Stimulated activated CD4-positive, alpha-beta T cell treated with anti-CD3 and anti-CD28 coated beads, TNF-alpha, amount 100 ng/mL, for 48 hours (primary cell): ENCODE measurements at regions not wholly inside any gene's neighbourhood (a gene's known extent, or its start where the extent isn't known, plus 50 kb on each side); places are given as distances from the start of the nearest gene placed in this dataset.
"Not testable (repeated sequence)": the region's sequence is repeated elsewhere in the genome, so short reads cannot be mapped to it uniquely, and the experiment has no call there.

Source experiments
- DNase-seq, 3 donors: peaks; one replicate each; pipeline ENCODE4 v3.0.0-alpha.2; 2020; ENCODE audit warnings: low read depth in 3 of 3

DNA sequence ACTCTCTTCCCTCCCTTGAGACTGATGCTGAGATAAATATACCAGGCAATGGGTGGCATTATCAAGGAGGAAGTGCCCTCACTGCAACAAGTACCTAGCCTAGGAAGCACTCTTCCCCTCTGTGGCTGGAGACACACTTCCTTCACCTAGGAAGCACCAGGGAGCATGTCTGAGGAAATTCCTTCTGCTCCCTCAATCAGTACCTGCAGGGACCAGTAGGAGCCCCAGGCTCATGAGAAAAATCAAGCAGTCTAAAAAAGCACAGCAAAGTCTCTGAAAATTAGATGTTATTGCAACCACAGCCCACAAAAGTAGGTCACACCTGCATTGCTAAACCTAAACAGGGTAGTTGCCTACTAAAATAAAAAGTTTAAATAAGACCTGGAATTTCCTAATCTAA, 78.2 kb upstream of the TRPM1 start:
- DNase-seq, result no peak

DNA sequence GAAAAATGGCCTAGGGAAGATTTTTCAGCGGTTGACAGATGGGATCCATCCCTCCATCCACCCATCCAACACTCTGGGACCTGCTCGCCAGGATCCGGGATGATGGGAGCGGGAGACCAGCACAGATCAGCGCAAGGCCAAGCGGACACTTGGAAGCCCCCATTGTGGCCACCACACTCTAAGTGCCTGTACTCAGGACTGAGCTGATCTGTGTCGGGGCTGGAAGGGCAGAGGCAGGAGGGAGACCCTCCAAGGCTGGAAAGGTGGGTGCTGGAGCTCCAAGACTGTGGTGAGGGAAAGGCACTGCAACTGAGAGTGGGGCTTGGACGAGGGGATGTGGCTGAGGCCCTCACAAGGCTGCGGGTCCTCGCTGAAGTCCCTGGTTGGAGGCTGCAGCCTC, 91.8 kb upstream of the TRPM1 start:
- DNase-seq, result no peak

DNA sequence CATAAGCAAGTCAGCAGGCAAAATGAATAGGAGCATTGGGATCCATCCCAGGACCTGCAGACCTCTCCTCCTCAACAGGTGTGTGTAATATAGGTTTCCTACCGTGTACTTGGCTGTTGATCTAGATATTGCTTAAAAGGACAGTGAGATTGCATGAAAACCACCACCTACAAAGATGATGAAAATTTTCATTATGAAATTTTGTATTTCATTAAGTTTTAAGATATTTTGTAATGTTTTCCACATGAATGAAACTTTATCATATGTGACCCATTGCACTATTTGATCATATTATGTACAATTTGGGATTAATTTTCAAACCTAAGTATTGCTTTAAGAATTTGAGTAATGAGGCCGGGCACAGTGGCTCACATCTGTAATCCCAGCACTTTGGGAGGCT, 94.3 kb upstream of the TRPM1 start:
- DNase-seq, result no peak

DNA sequence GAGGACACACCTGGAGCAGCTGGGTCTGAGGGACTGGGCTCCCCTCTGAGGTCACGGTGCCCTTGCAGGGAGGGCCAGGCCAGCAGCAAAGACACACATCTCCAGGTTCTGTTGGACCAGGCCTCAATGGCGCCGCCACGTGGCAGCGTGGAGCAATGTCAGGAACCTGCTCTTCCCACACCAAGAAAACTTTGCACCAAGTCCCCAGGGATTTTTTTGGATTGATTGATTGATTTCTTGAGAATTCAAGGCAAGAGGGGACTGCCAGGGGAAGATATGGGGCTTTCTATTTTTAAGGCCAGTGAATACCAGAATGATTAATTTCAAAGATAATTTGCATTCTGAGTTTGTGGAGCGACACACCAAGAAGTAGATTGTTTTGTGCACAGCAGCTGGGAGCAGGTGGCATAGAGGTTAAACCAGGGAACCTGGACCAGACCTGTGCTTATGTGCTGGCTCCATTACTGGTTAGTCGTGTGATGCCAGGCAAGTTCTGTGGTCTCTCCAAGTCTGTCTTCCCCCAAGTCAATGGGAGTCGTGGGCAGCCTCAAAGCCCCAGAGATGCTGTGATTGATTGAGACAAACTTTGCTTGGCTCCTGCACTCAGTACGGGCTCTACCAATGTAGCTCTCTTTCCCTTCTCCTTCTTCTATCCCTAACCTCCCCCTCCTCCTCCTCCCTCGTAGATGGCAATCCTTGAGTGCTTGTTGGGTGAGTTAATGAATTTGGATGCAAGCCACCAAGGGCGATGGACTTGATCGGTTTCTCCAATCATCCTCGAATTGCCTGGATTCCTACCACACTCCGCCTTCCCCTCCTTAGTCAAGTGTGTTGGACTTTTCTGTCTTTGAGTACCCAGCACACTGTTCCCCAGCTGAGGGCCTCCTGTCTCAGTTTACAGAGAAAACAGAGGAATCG, 96.2 kb upstream of the TRPM1 start:
- DNase-seq, result peak; percentile 20 to 35 (median 33)

DNA sequence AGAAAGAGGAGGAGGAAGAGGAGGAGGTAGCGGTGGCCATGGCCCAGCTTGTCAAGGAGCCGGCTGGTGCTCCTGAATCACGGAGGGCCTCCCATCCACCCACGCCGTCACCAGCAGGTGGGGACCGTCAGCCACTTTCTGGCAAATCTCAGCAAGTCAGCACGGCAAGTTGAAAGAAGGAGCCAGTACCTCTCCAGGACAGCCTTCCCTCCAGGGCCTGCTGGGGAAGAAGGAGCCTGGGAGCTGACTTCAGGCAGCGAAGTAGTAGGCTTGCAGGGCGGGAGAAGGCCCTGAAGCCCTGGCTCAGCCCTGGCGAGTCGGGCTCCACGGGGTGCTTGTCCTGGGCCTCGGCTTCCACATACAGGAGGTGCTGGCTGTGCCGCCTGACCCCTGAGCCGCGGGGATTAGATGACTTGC, 99.2 kb upstream of the TRPM1 start:
- DNase-seq, result peak; percentile 27 to 41 (median 28)

DNA sequence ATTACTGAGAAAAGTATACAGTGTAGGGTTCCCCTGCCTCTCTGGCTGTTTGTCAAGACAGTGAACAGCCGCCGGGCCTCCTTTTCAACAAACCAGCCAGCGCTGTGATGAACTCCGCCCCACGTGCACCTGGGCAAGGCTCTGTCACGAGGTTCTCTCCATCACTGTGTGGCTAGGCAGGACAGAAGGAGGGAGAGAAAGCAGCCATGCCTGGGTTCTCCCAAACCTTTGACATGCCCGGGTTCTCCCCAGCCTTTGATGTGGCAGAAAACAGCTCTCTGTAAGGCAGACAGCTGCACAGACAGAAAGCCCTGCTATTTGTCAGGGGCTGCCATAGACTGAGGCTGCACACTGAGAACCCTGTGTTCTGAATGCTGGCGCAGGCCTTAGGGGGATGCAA, 101.4 kb upstream of the TRPM1 start:
- DNase-seq, result no peak

DNA sequence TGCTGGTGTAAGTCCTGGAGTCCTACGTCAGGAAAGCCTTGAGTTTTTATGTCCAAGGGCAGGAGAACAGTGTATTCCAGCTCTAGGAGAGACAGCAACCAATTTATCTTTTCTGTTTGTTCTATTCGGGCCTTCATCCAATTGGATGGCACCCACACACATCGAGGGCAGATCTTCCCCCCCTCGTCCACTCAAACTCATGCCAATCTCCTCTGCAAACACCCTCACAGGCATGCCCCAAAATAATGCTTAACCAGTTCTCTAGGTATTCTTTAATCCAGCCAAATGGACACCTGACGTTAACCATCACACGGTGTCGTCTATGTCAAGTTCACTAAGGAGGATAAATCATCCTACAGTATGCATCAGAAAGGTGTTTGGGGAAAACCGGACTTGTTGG, 102.5 kb upstream of the TRPM1 start:
- DNase-seq, result no peak

DNA sequence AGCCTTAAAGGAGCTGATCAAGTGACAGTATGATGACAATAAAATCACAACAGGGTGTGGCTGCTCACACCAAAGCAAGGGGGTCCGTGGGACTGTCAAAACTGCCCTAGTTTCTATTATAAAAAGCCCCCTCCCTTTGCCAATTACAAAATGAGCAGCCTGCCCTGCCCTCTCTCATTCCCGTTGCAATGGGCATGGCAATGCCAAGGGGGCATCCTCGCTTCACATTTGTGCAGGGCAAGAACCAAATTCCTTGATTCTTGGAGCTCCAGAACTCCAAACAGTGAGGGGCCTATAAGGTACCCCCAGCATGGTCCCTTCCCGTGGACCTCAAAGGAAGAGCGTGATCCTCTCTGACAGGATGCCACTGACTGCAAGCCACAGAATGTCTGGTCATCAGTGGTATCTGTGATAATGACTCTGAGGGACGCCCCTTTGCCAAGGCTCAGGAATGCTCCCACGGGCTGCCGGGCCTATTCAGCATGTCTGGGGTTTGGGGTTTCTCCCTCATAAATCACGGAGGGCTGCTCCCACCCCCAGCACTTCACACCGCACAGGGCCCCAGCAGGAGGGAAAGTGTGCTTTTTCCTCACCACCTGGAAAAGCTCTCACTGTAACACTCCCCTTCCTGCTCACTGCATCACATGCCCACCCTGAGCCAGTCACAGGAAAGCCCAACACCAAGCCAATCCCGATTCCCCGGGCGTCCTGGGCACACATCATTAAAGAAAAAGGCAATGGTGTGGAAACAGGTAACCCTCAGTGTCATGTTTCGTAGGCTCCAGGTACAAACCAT, 105.1 kb upstream of the TRPM1 start:
- DNase-seq, result no peak

DNA sequence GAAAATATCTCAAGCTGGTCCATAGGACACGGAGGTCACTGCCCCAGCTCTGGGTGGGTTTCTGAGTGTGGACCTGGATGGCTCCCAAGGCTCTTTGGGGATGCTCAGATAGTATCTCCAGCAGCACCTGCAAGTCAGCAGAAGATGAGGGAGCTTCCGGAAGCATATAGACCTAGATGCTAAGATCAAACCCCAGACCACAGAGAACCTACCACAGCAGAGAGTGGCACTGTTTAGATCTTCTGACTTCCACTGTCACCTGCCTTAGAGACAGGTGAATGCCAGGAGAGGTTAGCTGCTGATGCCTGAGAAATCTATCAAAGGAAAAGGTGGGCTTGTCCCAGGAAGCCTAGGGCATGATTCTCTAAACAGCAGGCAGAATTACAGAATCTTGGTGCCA, 105.7 kb upstream of the TRPM1 start:
- no peak for DNase-seq

DNA sequence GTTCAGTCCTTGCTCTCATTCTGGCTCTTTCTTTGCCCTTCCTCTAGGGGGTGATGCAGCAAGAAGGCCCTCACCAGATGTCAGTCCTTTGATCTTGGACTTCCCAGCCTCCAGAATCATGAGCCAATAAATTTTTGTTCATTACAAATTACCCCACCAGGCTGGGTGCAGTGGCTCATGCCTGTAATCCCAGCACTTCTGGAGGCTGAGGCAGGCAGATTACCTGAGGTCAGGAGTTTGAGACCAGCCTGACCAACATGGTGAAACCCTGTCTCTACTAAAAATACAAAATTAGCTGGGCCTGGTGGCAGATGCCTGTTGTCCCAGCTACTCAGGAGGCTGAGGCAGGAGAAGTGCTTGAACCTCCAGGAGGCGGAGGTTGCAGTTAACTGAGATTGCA, 106.3 kb upstream of the TRPM1 start:
- not testable (repeated sequence) for DNase-seq

DNA sequence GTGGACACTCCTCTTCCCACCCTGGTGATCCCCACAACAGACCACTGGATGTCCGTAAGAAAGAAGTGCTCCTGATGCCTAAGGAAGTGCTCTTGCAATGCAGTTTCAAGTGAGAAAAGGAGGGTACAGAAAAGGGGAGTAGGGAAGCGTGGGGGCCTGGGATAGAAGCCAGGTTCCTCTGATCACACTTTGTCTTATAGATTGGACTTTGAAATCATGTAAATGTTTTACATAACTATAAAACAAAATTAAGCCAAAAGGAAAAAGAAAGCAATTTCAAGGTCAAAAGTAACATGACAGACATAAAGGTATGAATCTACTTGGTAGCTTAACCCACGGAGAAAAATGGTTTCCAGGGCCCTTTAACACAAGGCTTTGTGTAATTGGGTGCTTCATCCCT, 107.3 kb upstream of the TRPM1 start:
- no peak for DNase-seq

DNA sequence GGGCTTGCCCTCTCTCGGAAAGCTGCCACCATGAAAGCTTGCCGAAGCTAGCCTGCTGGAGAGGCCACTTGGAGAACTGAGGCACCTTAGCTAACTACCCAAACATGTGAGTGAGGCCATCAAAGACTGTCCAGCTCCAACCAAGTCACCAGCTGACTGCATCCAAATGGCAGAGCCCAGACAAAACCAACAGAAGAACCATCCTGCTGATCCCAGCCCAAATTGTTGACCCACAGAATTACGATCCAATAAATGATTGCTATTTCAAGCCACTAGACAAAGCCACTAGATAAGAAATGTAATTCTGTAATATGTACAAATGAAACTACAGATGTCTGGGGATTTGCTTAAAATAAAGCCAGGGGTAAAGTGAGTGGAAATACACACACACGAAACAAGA, 109.8 kb upstream of the TRPM1 start:
- DNase-seq, result no peak

DNA sequence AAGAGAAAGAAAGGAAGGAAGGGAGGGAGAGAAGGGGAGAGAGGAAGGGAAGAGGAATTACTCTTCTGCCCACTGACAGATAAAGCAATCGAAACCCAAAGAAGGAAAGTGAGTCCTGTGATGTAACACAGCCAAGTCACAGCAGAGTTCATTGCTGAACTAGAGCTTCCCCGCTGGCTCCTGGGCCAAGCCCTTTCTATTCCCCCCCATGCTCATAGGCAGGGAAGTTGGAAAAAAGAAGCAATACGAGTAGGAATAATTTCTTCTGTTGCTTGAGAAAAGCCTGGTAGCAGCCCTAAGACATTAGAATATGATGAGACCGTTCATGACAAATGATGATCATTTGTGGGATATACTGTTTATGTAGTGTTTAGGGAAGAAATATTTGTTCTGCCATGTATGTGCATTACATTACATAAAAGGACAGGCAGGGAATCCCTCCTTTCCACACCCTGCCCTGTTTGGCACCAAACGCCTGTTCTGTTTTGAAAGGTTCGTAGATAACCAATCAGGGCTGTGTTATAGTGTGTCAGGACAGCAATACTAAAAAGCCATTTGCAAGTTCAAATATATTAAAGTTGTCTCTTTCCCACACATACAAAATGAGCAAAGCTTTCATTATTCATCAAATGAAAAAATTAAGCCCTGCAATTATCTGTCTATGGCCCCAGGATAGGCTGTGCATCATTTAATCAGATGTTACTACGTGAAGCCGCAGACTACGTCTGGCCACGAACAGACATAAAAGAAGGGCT, 111.0 kb upstream of the TRPM1 start:
- no peak for DNase-seq

DNA sequence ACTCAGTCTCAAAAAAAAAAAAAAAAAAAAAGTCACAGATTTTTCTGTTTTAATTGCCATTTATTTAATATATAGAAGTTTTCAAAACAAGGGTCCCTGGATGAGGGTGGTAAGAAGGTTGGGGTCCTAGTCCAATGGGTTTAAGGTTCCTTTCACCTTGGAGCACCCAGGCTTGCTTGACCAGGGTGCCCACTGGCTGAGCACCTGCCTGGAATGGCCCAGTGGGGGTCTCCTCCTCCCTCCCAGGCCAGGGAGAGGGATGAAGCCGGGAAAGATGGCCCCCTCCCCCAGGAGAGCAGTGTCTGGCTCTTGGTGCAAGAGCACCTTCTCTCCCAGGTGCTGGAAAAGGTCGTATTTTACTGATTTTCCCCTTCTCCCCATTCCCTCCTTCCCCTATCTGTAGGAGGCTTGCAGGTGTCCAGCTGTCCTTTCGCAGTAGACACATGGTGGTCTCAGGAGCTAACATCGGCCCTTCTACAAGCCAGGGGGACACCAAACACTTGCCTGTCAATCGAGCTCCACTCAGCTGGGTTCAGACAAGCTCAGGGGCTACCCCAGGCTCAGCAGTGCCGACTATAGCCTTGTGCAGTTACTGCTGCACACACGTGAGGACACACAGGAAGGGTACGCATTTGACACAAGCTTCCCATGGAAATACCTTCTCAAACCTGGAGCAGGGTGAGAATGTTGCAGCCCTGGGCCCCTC, 112.3 kb upstream of the KLF13 start:
- DNase-seq, result no peak

DNA sequence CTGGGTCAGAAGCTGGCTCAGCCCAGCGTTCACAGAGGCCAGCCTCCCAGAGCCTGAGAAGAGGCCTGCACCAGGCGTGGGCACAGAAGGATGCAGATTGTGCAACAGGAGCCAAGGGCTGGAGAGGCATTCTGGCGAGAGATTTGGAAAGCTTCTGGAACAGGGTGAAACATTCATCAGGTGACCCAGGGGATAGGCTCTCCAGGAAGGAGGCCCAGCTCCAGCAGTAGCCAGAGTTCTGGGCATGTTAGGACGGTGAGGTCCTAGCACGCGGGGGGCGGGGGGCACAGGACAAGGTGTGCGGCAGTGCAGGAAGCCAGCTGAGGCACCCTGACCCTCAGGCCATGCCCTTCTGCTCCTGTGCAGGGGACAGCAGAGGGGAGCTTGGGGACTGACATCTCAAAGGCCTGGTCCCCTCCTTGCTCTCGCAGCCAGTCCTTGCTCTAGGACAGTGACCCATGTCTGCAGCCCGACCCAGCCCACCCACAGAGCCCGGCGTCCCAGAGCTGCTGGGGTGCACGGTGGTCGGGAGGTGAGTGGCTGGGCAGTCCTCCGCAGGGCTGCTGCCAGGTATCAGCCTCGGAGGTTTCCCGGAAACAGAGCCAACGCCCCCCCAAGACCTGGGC, 111.7 kb upstream of the KLF13 start:
- no peak for DNase-seq

DNA sequence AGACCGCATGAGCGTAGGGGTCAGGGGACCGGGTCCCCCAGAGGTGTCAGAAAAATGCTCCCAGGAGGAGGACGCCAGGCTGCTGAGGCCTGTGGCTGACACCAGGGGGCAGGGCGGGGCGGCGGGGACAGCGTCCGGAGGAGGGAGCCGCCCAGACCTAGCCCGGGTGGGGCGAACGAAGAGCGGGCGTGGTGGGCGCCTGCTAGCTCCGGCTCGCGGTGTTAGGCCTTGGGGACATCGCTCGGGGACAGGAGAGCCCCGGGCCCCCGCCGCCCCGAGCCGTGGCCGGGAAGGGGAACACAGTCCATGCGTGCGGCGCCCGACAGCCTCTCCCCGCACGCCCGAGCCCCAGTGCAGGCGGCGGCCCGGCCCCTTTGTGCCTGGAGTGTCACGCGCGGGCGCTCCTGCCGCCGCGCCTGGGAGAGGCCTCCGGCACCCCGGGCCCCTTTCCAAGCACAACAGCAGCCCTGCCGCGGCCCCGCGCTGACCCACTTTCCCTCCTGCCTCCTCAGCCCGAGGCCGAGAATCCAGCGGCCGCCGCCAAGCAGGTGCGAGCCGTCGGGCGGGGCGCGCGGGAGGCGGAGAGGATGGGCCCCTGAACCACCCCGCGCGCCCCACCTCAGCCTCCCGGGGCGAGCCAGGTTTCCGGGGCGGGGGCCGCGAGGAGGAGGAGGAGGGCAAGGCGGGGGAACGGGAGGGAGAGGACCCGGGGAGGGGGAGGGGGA, 111.0 kb upstream of the KLF13 start:
- peak; percentile 58 to 91 (median 72) for DNase-seq

DNA sequence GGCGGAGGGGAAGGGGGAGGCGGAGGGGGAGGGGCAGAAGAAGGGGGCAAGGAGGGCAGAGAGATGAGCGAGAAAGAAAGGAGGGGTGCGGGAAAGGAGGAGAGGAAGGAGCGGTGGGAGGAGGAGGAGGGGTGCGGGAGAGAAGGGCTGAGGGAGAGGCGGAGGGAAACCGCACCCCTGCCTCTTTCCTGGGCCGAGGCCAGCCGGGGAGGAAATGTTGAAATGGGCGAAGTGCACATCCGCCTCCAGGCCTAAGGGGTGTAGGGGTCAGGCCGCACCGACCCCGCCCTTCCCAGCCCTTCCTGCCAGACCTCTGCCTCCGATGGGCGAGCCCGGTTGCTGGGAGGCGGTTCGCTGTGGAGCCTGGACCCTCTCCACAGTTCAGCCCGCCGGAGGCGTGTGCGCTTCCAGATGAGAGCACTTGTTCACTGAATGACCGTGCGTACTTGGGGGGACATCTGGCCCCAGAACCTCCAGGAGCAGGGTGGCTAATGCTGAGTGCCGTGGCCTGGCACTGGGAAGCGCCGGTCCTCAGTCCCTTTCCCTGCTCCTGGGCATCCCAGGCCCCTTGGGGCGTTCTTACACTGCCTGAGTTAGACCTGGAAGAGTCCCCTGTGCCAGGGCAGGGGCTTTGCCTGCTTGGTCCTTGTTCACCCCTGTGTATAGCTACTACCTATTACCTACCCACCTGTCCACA, 110.3 kb upstream of the KLF13 start:
- peak in 2 of 3 donors; percentile 3 to 36 for DNase-seq

DNA sequence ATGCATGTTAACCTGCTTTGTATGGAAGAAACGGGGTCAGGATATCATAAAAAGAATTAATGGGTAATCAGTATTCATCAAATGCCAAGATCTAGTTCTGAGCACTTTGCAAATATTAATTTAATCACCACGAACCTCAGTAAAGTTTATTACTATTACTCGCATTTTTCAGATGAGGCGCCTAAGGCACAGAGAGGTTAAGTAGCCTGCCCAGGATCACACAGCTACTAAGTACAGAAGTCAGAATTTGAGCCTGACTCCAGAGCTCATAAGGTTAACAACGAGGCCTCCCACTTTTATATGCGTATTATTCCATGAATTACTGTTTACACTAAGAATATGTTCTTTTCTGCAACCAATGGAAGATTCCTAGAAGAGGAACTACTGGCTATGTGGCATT, 109.6 kb upstream of the KLF13 start:
- no peak for DNase-seq

DNA sequence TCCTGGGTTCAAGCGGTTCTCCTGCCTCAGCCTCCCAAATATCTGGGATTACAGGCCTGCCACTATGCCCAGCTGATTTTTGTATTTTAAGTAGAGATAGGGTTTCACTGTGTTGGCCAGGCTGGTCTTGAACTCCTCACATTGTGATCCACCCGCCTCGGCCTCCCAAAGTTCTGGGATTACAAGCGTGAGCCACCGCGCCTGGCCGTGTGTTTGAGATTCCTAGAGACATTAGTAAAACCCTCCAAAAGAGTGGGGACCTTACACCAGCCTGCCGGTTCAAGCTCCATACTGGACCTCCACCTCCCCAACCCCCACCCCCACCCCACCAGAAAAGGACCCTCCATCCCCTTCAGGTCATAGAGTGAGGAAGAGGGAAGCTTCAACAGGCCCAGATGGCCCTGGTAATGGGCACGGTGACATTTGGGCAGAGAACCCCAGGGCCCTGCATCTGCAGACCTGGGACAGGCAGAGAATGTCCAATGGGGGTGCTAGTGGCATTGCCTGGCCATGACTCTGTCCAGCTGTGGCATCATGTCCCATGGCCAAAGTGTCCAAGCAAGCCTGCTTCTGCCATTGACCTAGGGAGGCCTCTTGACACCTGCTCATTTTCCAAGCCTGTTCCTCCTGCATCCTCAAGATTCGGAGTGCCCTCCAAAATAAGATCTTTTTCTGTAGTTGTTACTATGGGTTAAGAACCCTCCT, 108.9 kb upstream of the KLF13 start:
- no peak for DNase-seq
